Non-pigmented ciliary epithelial cell (primary cell): ENCODE measurements at regions not wholly inside any gene's neighbourhood (a gene's known extent, or its start where the extent isn't known, plus 50 kb on each side); places are given as distances from the start of the nearest gene placed in this dataset.
"Not testable (repeated sequence)": the region's sequence is repeated elsewhere in the genome, so short reads cannot be mapped to it uniquely, and the experiment has no call there.

Source experiments
- DNase-seq: peaks from one replicate; pipeline ENCODE4 v3.0.0-alpha.2; 2010; ENCODE audit warnings: low read depth

DNA sequence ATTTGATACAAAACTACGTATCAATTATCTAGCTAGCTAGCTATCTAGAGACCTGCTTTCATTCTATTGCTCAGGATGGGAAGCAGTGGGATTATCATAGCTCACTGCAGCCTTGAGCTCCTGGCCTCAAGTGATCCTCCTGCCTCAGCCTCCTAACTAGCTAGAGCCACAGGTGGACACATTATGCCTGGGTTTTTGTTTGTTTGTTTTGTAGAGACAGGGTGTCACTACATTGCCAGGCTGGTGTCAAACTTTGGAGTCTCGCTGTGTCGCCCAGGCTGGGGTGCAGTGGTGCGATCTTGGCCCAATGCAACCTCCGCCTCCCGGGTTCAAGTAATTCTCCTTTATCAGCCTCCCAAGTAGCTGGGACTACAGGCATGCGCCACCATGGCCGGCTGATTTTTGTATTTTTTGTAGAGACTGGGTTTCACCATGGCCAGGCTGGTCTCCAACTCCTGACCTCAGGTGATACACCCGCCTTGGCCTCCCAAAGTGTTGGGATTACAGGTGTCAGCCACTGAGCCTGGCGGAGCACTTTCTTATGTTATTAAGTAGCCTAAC, 122.5 kb upstream of the FBXO28 start:
- not testable (repeated sequence) for DNase-seq

GRCh38 chr1:223961985-223962384, 116.2 kb upstream of the TP53BP2 start:
- peak; percentile 46 for DNase-seq

DNA sequence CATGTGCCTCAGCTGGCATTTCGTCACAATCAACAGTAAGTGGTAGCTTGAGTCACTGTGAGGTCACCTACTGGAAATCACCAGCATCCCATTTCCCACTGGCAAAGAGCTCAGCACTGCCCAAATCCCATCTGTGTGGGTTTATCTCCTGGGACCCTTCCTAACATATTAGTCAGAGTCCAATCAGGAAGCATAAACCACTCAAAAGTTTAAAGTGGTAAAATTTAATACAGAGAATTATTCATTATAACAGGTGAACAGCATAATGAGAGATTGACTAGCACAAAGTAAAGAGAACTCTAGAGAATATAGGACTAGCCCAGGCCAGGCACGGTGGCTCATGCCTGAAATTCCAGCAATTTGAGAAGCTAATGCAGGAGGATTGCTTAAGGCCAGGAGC, 107.1 kb upstream of the TP53BP2 start:
- not testable (repeated sequence) for DNase-seq

DNA sequence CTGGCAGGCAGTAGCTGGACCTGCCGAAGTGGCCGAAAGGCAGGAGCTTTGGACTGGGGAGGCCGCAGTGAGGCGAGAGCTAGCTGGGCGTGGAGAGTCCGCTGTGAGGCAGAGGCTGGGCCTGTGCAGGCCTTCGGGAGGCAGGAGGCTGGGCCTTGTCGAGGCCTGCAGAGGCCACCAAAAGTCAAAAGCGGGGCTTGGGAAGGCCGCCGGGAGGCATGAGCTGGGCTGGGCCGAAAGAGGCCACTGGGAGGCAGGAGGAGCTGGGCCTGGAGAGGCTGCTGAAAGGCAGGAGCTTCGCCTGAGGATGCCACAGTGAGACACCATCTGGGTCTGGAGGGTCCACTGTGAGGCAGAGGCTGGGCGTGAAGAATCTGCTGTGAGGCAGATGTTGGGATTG, 105.8 kb upstream of the TP53BP2 start:
- not testable (repeated sequence) for DNase-seq

- DNase-seq = not testable (repeated sequence)
These were observed 104.2 kb upstream of the TP53BP2 start for GRCh38 chr1:223949944-223950343.

- not testable (repeated sequence) for DNase-seq
These were observed 102.3 kb upstream of the TP53BP2 start for GRCh38 chr1:223948041-223948440.

DNA sequence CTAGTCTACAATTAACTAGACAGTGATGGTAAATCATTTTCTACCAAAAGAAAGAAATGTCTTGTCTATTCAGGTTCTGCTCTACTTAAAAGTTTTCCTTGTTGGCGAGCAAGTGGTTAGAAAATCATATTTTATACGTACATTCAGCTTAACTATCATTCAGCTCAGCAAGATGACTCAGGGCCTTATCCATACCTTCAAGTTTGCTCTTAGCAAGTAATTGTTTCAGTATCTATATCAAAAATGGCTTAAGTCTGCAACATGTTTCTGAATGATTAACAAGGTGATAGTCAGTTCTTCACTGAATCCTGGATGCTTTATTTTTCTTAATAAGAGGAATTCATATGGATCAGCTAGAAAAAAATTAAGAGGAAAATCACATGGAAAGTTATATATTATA, 90.8 kb upstream of the TP53BP2 start:
- not testable (repeated sequence) for DNase-seq

DNA sequence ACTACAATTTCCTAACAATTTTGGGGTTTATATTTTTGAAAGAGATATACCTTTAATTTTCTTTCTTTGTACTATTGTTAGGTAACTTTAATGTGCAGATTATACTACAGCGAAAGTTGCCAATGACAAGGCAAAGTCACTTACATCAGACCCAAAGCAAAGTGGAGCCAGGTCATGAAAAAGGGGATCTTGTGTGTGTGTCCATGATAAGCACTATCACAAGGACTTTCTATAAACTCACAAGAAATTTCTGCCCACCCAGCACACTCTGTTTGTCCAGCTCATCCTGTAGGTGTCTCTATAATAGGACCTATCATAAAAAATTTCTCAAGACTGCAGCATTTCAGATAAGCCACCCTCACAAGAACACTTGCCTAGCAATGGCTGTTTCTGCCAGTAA, 85.7 kb upstream of the TP53BP2 start:
- DNase-seq = not testable (repeated sequence)

DNA sequence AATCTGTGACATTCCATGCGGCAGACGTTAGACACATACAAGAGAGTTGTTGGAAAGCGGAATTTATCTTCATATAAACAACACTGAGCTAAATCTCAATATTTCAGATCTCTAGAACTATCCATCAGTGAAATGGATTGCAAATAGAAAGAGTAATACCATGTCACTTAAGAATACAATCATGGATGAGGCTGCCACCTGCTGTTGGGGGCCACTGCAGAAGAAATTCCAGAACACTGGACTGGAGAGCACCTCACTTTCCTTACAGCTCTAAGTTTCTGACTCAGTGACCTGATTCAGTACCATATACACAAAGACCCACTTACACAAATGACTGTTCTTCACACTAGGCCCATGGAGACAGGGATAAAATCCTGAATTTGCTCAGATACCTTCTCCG, 75.1 kb upstream of the TP53BP2 start:
- not testable (repeated sequence) for DNase-seq

GRCh38 chr1:223915476-223915875, 69.7 kb upstream of the TP53BP2 start:
- not testable (repeated sequence) for DNase-seq

DNA sequence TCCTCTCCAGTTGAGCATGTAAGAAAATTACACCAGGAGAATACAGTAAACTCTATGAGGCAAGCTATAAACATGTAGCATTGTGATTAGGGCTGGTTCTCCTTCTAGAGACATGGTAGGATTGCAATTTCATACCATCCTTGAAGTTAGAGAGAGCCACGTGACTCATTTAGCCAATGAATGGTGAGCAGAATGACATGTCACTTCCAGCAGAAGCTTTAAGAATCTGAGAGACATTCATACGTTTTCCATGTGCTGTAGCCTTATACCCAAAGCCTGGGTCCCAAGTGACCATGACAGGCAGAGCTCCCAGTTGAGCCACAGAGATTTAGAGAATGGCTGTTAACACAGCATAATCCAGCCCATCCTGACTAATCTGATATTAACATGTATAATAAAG, 68.0 kb upstream of the TP53BP2 start:
- not testable (repeated sequence) for DNase-seq

- not testable (repeated sequence) for DNase-seq
These were observed 62.3 kb upstream of the TP53BP2 start for GRCh38 chr1:223907943-223908587.

GRCh38 chr1:223903221-223903620, 57.5 kb upstream of the TP53BP2 start:
- DNase-seq = not testable (repeated sequence)

- not testable (repeated sequence) for DNase-seq
These were observed 54.0 kb upstream of the TP53BP2 start for GRCh38 chr1:223899775-223900174.

DNA sequence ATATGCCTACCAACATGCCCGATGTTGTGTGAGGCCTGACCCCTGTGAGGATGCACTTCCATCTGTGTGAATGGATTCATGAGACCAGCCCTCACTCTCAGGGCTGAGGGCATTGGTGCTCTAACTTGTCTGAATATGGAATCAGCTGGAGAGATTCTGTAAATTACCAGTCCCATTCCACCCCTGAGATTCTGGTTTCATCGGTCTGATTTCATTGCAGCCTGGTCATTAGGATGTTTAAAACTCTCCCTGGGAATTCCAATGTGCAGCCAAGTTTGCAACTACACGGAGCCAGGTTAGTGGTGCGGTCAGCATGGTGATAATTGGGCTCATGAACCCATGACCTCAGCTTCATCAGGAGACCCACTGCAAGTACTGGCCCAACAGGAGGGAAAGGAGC, 51.4 kb upstream of the TP53BP2 start:
- not testable (repeated sequence) for DNase-seq

- DNase-seq = not testable (repeated sequence)
These were observed 50.2 kb upstream of the TP53BP2 start for GRCh38 chr1:223895950-223896349.
